Mucosa of descending colon (tissue), 3 donors: ENCODE measurements at regions not wholly inside any gene's neighbourhood (a gene's known extent, or its start where the extent isn't known, plus 50 kb on each side); places are given as distances from the start of the nearest gene placed in this dataset.

Source experiments
- ATAC-seq: fragments of 200-7000 bp; cut with Tn5 transposase; one replicate; pipeline ENCODE4 v1.9.1; 2020; ENCODE audit warnings: mild to moderate bottlenecking, moderate library complexity
- DNase-seq, 3 donors: peaks; one replicate each; pipeline ENCODE4 v3.0.0-alpha.2; 2020
- H3K36me3 ChIP-seq: fragments of 200-600 bp; one replicate; pipeline ENCODE4 v1.8.0; 2021; ENCODE audit warnings: low read depth, mild to moderate bottlenecking
- H3K4me1 ChIP-seq: fragments of 200-600 bp; one replicate; pipeline ENCODE4 v1.8.0; 2021; ENCODE audit warnings: low read depth, mild to moderate bottlenecking
- H3K4me3 ChIP-seq: fragments of 200-600 bp; one replicate; pipeline ENCODE4 v1.8.0; 2021; ENCODE audit warnings: mild to moderate bottlenecking
- H3K9me3 ChIP-seq: fragments of 200-600 bp; one replicate; pipeline ENCODE4 v1.8.0; 2021; ENCODE audit warnings: mild to moderate bottlenecking
- intact Hi-C, 2 donors: fragments of 100-400 bp; cut with DNase I in 1 of 2; cut with micrococcal nuclease in 1 of 2; formaldehyde crosslinking; loops; one replicate each; pipeline versions ENCODE4 v1.11.0 to v1.11.1; 2022; cut with DNase I, micrococcal nuclease
- TF ChIP-seq, protein P1 (sequence below): fragments of 200-600 bp; IDR thresholded peaks from one replicate; pipeline ENCODE4 v1.8.0; 2022; ENCODE audit warnings: antibody characterized with exemption, mild to moderate bottlenecking
- donor health status: DM: no; HTN: no; CAD: no; lungs with moderate emphysema.
- donor health status: DM: no; HTN: no; CAD: no.
- donor health status: DM: no; HTN: yes; CAD: no.

DNA sequence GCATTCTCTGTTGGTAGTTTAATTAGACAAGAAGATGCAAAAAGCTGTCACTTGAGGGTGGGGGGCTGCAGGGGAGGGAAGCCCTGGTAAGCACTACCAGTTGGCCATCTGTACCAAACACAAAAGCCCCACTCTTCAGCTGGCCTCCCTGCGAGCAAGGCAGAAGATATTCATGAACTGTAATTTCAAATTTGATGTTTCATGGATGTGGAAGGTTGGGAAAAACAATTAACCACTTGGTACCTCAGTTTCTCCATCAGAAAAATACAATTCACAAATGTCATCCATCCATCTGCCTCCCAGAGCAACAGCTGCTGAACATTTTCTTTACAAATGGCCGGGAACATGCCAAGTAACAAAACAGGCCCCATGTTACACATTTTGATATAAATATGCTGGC lies 265.3 kb downstream of the HNRNPD start:
- TF ChIP-seq, protein P1, sequence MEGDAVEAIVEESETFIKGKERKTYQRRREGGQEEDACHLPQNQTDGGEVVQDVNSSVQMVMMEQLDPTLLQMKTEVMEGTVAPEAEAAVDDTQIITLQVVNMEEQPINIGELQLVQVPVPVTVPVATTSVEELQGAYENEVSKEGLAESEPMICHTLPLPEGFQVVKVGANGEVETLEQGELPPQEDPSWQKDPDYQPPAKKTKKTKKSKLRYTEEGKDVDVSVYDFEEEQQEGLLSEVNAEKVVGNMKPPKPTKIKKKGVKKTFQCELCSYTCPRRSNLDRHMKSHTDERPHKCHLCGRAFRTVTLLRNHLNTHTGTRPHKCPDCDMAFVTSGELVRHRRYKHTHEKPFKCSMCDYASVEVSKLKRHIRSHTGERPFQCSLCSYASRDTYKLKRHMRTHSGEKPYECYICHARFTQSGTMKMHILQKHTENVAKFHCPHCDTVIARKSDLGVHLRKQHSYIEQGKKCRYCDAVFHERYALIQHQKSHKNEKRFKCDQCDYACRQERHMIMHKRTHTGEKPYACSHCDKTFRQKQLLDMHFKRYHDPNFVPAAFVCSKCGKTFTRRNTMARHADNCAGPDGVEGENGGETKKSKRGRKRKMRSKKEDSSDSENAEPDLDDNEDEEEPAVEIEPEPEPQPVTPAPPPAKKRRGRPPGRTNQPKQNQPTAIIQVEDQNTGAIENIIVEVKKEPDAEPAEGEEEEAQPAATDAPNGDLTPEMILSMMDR = no peak
- no peaks in the 10 kb centered on the region for H3K4me1 ChIP-seq
- peaks cover 1% of the 10 kb centered on the region for H3K9me3 ChIP-seq
- DNase-seq = no peak
- no peaks in the 10 kb centered on the region for H3K36me3 ChIP-seq
- no peak overlapping the region for H3K4me3 ChIP-seq
- intact Hi-C loops = no loop called here
- ATAC-seq = no peak

GRCh38 chr4:82104578-82104977 lies 269.2 kb downstream of the HNRNPD start:
- TF ChIP-seq, protein P1 = no peak
- Histone ChIP-seq H3K4me1 (no peaks in the 10 kb centered on the region), H3K36me3 (no peaks in the 10 kb centered on the region), H3K9me3 (no peaks in the 10 kb centered on the region), H3K4me3 (no peak overlapping the region)
- ATAC-seq (no peak), DNase-seq (no peak)
- intact Hi-C loops = no loop called here

DNA sequence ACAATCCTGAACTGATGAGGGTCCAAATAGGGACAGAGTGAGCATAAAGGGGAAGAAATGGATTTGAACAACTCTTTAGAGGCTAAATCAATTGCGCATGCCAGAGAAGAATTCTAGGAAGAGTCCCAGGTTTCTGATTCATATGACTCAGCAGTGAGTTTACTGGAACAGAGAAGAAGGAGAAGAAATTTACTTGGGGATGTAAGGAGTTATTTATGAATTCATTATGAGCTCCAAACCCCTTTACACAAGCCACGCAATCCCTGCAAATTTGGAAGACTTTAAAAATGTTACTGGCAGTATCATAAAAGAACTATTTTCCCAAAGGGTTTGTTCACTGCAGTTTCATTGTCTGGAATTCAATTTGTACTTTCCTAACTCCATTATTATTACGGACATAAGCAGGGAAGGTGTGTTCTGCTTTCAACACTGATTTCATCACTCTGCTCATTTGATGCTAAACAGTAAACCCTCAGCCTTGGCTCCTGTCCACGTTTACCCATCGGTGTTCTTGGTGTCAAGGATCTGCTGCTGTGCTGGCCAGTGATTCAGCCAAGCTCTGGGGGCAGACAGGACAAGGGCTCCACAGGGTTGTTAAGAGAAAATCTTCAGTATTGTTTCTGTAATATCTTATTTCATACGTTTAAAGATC lies 273.7 kb downstream of the HNRNPD start:
- Histone ChIP-seq H3K4me3 (no peak overlapping the region), H3K9me3 (no peaks in the 10 kb centered on the region), H3K4me1 (no peaks in the 10 kb centered on the region), H3K36me3 (no peaks in the 10 kb centered on the region)
- ATAC-seq = no peak
- TF ChIP-seq, protein P1 = no peak
- no peak for DNase-seq
- intact Hi-C loops = no loop called here

- DNase-seq (no peak), ATAC-seq (no peak)
- H3K9me3 ChIP-seq = no peaks in the 10 kb centered on the region
- TF ChIP-seq, protein P1 = no peak
- H3K36me3 ChIP-seq = no peaks in the 10 kb centered on the region
- no peak overlapping the region for H3K4me3 ChIP-seq
- H3K4me1 ChIP-seq = no peaks in the 10 kb centered on the region
- intact Hi-C loops = no loop called here
Observed at GRCh38 chr4:82097504-82097903, 276.3 kb downstream of the HNRNPD start.

- intact Hi-C loops = no loop called here
- ATAC-seq = no peak
Observed at GRCh38 chr4:82090717-82091116, 283.1 kb downstream of the HNRNPD start.

More at GRCh38 chr4:82090717-82091116, 283.1 kb downstream of the HNRNPD start:
- Histone ChIP-seq H3K4me1 (no peaks in the 10 kb centered on the region), H3K36me3 (no peaks in the 10 kb centered on the region), H3K9me3 (no peaks in the 10 kb centered on the region), H3K4me3 (no peak overlapping the region)
- TF ChIP-seq, protein P1 = no peak
- DNase-seq = no peak
